NCI-H187 (cell line): ENCODE measurements at regions not wholly inside any gene's neighbourhood (a gene's known extent, or its start where the extent isn't known, plus 50 kb on each side); places are given as distances from the start of the nearest gene placed in this dataset.
A peak's percentile ranks its signal among the peaks of the same experiment; 100 is the strongest.
"Not testable (repeated sequence)": the region's sequence is repeated elsewhere in the genome, so short reads cannot be mapped to it uniquely, and the experiment has no call there.

ENCODE experiments used
- DNase-seq, 2 experiments: peaks; one replicate each; lab custom pipeline; 2025; lab: John Stamatoyannopoulos, UW

- no peak for DNase-seq
These were observed 144.8 kb upstream of the ZNF804B start for GRCh38 chr7:88614736-88615135.

GRCh38 chr7:88610942-88611341 lies 148.6 kb upstream of the ZNF804B start:
- no peak for DNase-seq

- DNase-seq: no peak
These were observed 158.8 kb upstream of the ZNF804B start for GRCh38 chr7:88600695-88601094.

GRCh38 chr7:88599528-88599927 lies 160.0 kb upstream of the ZNF804B start:
- DNase-seq: no peak

- no peak for DNase-seq
These were observed 161.5 kb upstream of the ZNF804B start for GRCh38 chr7:88597941-88598425.

GRCh38 chr7:88590963-88591362 lies 168.5 kb upstream of the ZNF804B start:
- no peak for DNase-seq

GRCh38 chr7:88589927-88590326 lies 169.6 kb upstream of the ZNF804B start:
- no peak for DNase-seq

GRCh38 chr7:88586890-88587289 lies 172.6 kb upstream of the ZNF804B start:
- no peak for DNase-seq

GRCh38 chr7:88586219-88586618 lies 173.3 kb upstream of the ZNF804B start:
- DNase-seq: no peak

- DNase-seq: no peak
These were observed 182.8 kb upstream of the ZNF804B start for GRCh38 chr7:88576720-88577119.

- DNase-seq: peak in 1 of 2 experiments; percentile 16
These were observed 193.3 kb upstream of the ZNF804B start for GRCh38 chr7:88566162-88566729.

GRCh38 chr7:88565401-88565800 lies 194.1 kb upstream of the ZNF804B start:
- DNase-seq: no peak

GRCh38 chr7:88556441-88556840 lies 203.1 kb upstream of the ZNF804B start:
- not testable (repeated sequence) for DNase-seq

- DNase-seq: not testable (repeated sequence)
These were observed 204.7 kb upstream of the ZNF804B start for GRCh38 chr7:88554847-88555246.

GRCh38 chr7:88548399-88548798 lies 211.1 kb upstream of the ZNF804B start:
- no peak for DNase-seq

GRCh38 chr7:88546808-88547207 lies 212.7 kb upstream of the ZNF804B start:
- DNase-seq: no peak

GRCh38 chr7:88545663-88546062 lies 213.8 kb upstream of the ZNF804B start:
- no peak for DNase-seq

GRCh38 chr7:88540012-88540411 lies 219.5 kb upstream of the ZNF804B start:
- DNase-seq: no peak

GRCh38 chr7:88539518-88539917 lies 220.0 kb upstream of the ZNF804B start:
- no peak for DNase-seq

- no peak for DNase-seq
These were observed 217.0 kb upstream of the STEAP4 start for GRCh38 chr7:88523645-88524044.

- peak in 1 of 2 experiments; percentile 48 for DNase-seq
These were observed 216.1 kb upstream of the STEAP4 start for GRCh38 chr7:88522771-88523293.

- no peak for DNase-seq
These were observed 209.7 kb upstream of the STEAP4 start for GRCh38 chr7:88516429-88516828.

- no peak for DNase-seq
These were observed 208.6 kb upstream of the STEAP4 start for GRCh38 chr7:88515301-88515700.

GRCh38 chr7:88509341-88509740 lies 202.6 kb upstream of the STEAP4 start:
- DNase-seq: no peak
